Tibial nerve (tissue), 4 donors: ENCODE measurements at regions not wholly inside any gene's neighbourhood (a gene's known extent, or its start where the extent isn't known, plus 50 kb on each side); places are given as distances from the start of the nearest gene placed in this dataset.

ENCODE experiments used
- DNase-seq, 2 donors: peaks; one replicate each; pipeline ENCODE4 v3.0.0-alpha.2; 2019; ENCODE audit warnings: low spot score in 2 of 2
- H3K27ac ChIP-seq, 4 donors: fragments of 200-600 bp; sonication (generic) in 3 of 4; one replicate each; pipeline ENCODE4 v1.5.1; 2017 to 2019; ENCODE audit warnings: mild to moderate bottlenecking in 1 of 4
- H3K27me3 ChIP-seq, 2 donors: fragments of 200-600 bp; sonication (generic) in 1 of 2; one replicate each; pipeline versions ENCODE4 v1.5.1 to v1.6.0; 2017 to 2019
- H3K36me3 ChIP-seq, 3 donors: fragments of 200-600 bp; sonication (generic); one replicate each; pipeline ENCODE4 v1.5.1; 2018 to 2019
- H3K4me1 ChIP-seq, 4 donors: fragments of 200-600 bp; sonication (generic) in 3 of 4; one replicate each; pipeline ENCODE4 v1.5.1; 2017 to 2019
- H3K4me3 ChIP-seq, 4 donors: fragments of 200-600 bp; sonication (generic) in 3 of 4; one replicate each; pipeline ENCODE4 v1.5.1; 2017 to 2019; ENCODE audit warnings: mild to moderate bottlenecking in 1 of 4, moderate library complexity in 1 of 4
- H3K9me3 ChIP-seq, 4 donors: fragments of 200-600 bp; sonication (generic) in 3 of 4; one replicate each; pipeline ENCODE4 v1.5.1; 2017 to 2019
- CTCF ChIP-seq, 5 experiments: fragments of 200-600 bp in 3 of 5; fragments of 450-650 bp in 2 of 5; sonication (generic) in 3 of 5; IDR thresholded peaks; one replicate each; pipeline ENCODE4 v1.5.1; 2016 to 2019; ENCODE audit warnings: antibody characterized with exemption in 5 of 5, mild to moderate bottlenecking in 3 of 5, moderate library complexity in 2 of 5
- EP300 ChIP-seq, 2 donors: sonication (generic); formaldehyde crosslinking; IDR thresholded peaks; one replicate each; pipeline ENCODE4 v1.6.1; 2017; ENCODE audit warnings: antibody characterized with exemption in 2 of 2, mild to moderate bottlenecking in 1 of 2
- POLR2A ChIP-seq, 2 donors: fragments of 450-650 bp; IDR thresholded peaks; one replicate each; pipeline ENCODE4 v1.6.1; 2017; ENCODE audit warnings: antibody characterized with exemption in 2 of 2, mild to moderate bottlenecking in 2 of 2, moderate library complexity in 2 of 2
- WGBS, 2 donors: methylation state at CpG; one replicate each; pipeline ENCODE4 v1.1.5; 2018; 5-methylcytosine and 5-hydroxymethylcytosine counted together

GRCh38 chr22:22421392-22421791 lies 87.2 kb downstream of the ZNF280B start:
- Histone ChIP-seq H3K4me3 (no peak overlapping the region), H3K27me3 (peaks cover 0 to 17% of the 10 kb centered on the region in 2 donors), H3K4me1 (no peaks in the 10 kb centered on the region), H3K9me3 (no peaks in the 10 kb centered on the region), H3K36me3 (no peaks in the 10 kb centered on the region), H3K27ac (no peak overlapping the region)
- 69 to 72% methylated on average over 5 of the region's 5 CpGs for WGBS, 2 donors
- no peak for DNase-seq
- TF ChIP-seq CTCF (IDR thresholded peaks at IDR 0.05) (no peak), EP300 (IDR thresholded peaks at IDR 0.05) (no peak), POLR2A (IDR thresholded peaks at IDR 0.05) (no peak)

- WGBS, 2 donors = 3 to 4% methylated on average over 6 of the region's 6 CpGs
- Histone ChIP-seq H3K4me1 (no peaks in the 10 kb centered on the region), H3K9me3 (no peaks in the 10 kb centered on the region), H3K36me3 (no peaks in the 10 kb centered on the region), H3K4me3 (no peak overlapping the region), H3K27ac (no peak overlapping the region), H3K27me3 (peaks cover 0 to 17% of the 10 kb centered on the region in 2 donors)
- DNase-seq = peak; percentile 39 to 56
- no peak for TF ChIP-seq EP300 (IDR thresholded peaks at IDR 0.05)
- no peak for TF ChIP-seq POLR2A (IDR thresholded peaks at IDR 0.05)
- TF ChIP-seq CTCF (IDR thresholded peaks at IDR 0.05) = peak; percentile 23 to 62 (median 42)
Measured at GRCh38 chr22:22422629-22423112, 85.9 kb downstream of the ZNF280B start.

GRCh38 chr22:22423681-22424080 lies 84.9 kb downstream of the ZNF280B start:
- Histone ChIP-seq H3K27ac (no peak overlapping the region), H3K36me3 (no peaks in the 10 kb centered on the region), H3K27me3 (peaks cover 0 to 17% of the 10 kb centered on the region in 2 donors), H3K4me3 (no peak overlapping the region), H3K9me3 (no peaks in the 10 kb centered on the region), H3K4me1 (no peaks in the 10 kb centered on the region)
- TF ChIP-seq EP300 (IDR thresholded peaks at IDR 0.05) = no peak
- TF ChIP-seq POLR2A (IDR thresholded peaks at IDR 0.05) = no peak
- TF ChIP-seq CTCF (IDR thresholded peaks at IDR 0.05) = no peak
- no peak for DNase-seq
- WGBS, 2 donors = 83 to 86% methylated on average over 3 of the region's 3 CpGs

- Histone ChIP-seq H3K36me3 (no peaks in the 10 kb centered on the region), H3K4me1 (no peaks in the 10 kb centered on the region), H3K9me3 (no peaks in the 10 kb centered on the region), H3K27me3 (peaks cover 0 to 17% of the 10 kb centered on the region in 2 donors), H3K4me3 (no peak overlapping the region), H3K27ac (no peak overlapping the region)
- TF ChIP-seq CTCF (IDR thresholded peaks at IDR 0.05) (no peak), POLR2A (IDR thresholded peaks at IDR 0.05) (no peak)
- WGBS, 2 donors = 42 to 61% methylated on average over 13 of the region's 13 CpGs
- DNase-seq = no peak
Measured at GRCh38 chr22:22424210-22424800, 84.2 kb downstream of the ZNF280B start.

- no peaks in the 10 kb centered on the region for H3K4me1 ChIP-seq
- peaks cover 0 to 17% of the 10 kb centered on the region in 2 donors for H3K27me3 ChIP-seq
- no peaks in the 10 kb centered on the region for H3K36me3 ChIP-seq
- no peak for DNase-seq
- no peak overlapping the region for H3K4me3 ChIP-seq
- 76 to 77% methylated on average over 3 of the region's 3 CpGs for WGBS, 2 donors
- TF ChIP-seq POLR2A (IDR thresholded peaks at IDR 0.05) (no peak), CTCF (IDR thresholded peaks at IDR 0.05) (no peak), EP300 (IDR thresholded peaks at IDR 0.05) (no peak)
- H3K9me3 ChIP-seq = no peaks in the 10 kb centered on the region
- no peak overlapping the region for H3K27ac ChIP-seq
Measured at GRCh38 chr22:22424956-22425355, 83.6 kb downstream of the ZNF280B start.
